Inferior parietal cortex (tissue), 1 donor: ENCODE measurements at regions not wholly inside any gene's neighbourhood (a gene's known extent, or its start where the extent isn't known, plus 50 kb on each side); places are given as distances from the start of the nearest gene placed in this dataset.
"Not testable (repeated sequence)": the region's sequence is repeated elsewhere in the genome, so short reads cannot be mapped to it uniquely, and the experiment has no call there.

Source experiments
- DNase-seq: peaks from one replicate; pipeline ENCODE4 v3.0.0-alpha.2; 2016; ENCODE audit errors: extremely low spot score

- DNase-seq = no peak
These were observed 1142.3 kb downstream of the RPIA start for GRCh38 chr2:89833780-89834117.

GRCh38 chr2:89834306-89834705, 1142.8 kb downstream of the RPIA start:
- DNase-seq = no peak

GRCh38 chr2:89836326-89836725, 1144.9 kb downstream of the RPIA start:
- DNase-seq = not testable (repeated sequence)

- DNase-seq = no peak
These were observed 1146.6 kb downstream of the RPIA start for GRCh38 chr2:89837962-89838625.

- not testable (repeated sequence) for DNase-seq
These were observed 1148.7 kb downstream of the RPIA start for GRCh38 chr2:89840175-89840574.

- not testable (repeated sequence) for DNase-seq
These were observed 1149.5 kb downstream of the RPIA start for GRCh38 chr2:89840781-89841475.

- no peak for DNase-seq
These were observed 1150.0 kb downstream of the RPIA start for GRCh38 chr2:89841476-89841840.

- no peak for DNase-seq
These were observed 1150.9 kb downstream of the RPIA start for GRCh38 chr2:89842180-89842908.

GRCh38 chr2:89844221-89844943, 1152.9 kb downstream of the RPIA start:
- DNase-seq = no peak

- no peak for DNase-seq
These were observed 1154.1 kb downstream of the RPIA start for GRCh38 chr2:89845532-89845931.

- DNase-seq = no peak
These were observed 1156.6 kb downstream of the RPIA start for GRCh38 chr2:89848114-89848513.

GRCh38 chr2:89848763-89849368, 1157.4 kb downstream of the RPIA start:
- DNase-seq = no peak

- DNase-seq = no peak
These were observed 1158.3 kb downstream of the RPIA start for GRCh38 chr2:89849731-89850130.

GRCh38 chr2:89850481-89850880, 1159.0 kb downstream of the RPIA start:
- DNase-seq = no peak

- DNase-seq = no peak
These were observed 1159.6 kb downstream of the RPIA start for GRCh38 chr2:89850881-89851582.

GRCh38 chr2:89851583-89851905, 1160.1 kb downstream of the RPIA start:
- DNase-seq = no peak

GRCh38 chr2:89853427-89853826, 1162.0 kb downstream of the RPIA start:
- not testable (repeated sequence) for DNase-seq

GRCh38 chr2:89855752-89856151, 1164.3 kb downstream of the RPIA start:
- not testable (repeated sequence) for DNase-seq

GRCh38 chr2:89856305-89856704, 1164.8 kb downstream of the RPIA start:
- not testable (repeated sequence) for DNase-seq

- not testable (repeated sequence) for DNase-seq
These were observed 1170.7 kb downstream of the RPIA start for GRCh38 chr2:89862164-89862563.

- DNase-seq = not testable (repeated sequence)
These were observed 1171.7 kb downstream of the RPIA start for GRCh38 chr2:89863209-89863608.
